Activated CD4-positive, alpha-beta T cell treated with anti-CD3 and anti-CD28 coated beads, Interleukin-2, amount 10 ng/mL, durations not matched to agents 7 days and 5 days (primary cell): ENCODE measurements at regions not wholly inside any gene's neighbourhood (a gene's known extent, or its start where the extent isn't known, plus 50 kb on each side); places are given as distances from the start of the nearest gene placed in this dataset.

Experiments used
- CTCF ChIA-PET: fragments of 350-600 bp; sonication (Branson Sonifier 250); formaldehyde crosslinking; loops from one replicate; lab custom pipeline; 2021; ENCODE audit warnings: antibody characterized with exemption; lab: Charles Lee
- POLR2A ChIA-PET: fragments of 350-600 bp; sonication (Branson Sonifier 250); formaldehyde crosslinking; loops from one replicate; lab custom pipeline; 2021; ENCODE audit warnings: antibody characterized with exemption; lab: Charles Lee
- DNase-seq: peaks from one replicate; pipeline ENCODE4 v3.0.0-alpha.2; 2020
- H3K27ac Mint-ChIP-seq: one replicate; pipeline ENCODE4 v1.8.0; 2021; ENCODE audit warnings: mild to moderate bottlenecking, moderate library complexity, mixed read lengths
- H3K27me3 Mint-ChIP-seq: one replicate; pipeline ENCODE4 v1.8.0; 2021; ENCODE audit warnings: mixed read lengths
- H3K36me3 Mint-ChIP-seq: one replicate; pipeline ENCODE4 v1.8.0; 2021; ENCODE audit warnings: low read depth, mixed read lengths
- H3K4me1 Mint-ChIP-seq: one replicate; pipeline ENCODE4 v1.8.0; 2021; ENCODE audit warnings: mixed read lengths
- H3K4me3 Mint-ChIP-seq: one replicate; pipeline ENCODE4 v1.8.0; 2021; ENCODE audit warnings: mild to moderate bottlenecking, moderate library complexity, mixed read lengths
- H3K9me3 Mint-ChIP-seq: one replicate; pipeline ENCODE4 v1.8.0; 2021; ENCODE audit warnings: mixed read lengths

DNA sequence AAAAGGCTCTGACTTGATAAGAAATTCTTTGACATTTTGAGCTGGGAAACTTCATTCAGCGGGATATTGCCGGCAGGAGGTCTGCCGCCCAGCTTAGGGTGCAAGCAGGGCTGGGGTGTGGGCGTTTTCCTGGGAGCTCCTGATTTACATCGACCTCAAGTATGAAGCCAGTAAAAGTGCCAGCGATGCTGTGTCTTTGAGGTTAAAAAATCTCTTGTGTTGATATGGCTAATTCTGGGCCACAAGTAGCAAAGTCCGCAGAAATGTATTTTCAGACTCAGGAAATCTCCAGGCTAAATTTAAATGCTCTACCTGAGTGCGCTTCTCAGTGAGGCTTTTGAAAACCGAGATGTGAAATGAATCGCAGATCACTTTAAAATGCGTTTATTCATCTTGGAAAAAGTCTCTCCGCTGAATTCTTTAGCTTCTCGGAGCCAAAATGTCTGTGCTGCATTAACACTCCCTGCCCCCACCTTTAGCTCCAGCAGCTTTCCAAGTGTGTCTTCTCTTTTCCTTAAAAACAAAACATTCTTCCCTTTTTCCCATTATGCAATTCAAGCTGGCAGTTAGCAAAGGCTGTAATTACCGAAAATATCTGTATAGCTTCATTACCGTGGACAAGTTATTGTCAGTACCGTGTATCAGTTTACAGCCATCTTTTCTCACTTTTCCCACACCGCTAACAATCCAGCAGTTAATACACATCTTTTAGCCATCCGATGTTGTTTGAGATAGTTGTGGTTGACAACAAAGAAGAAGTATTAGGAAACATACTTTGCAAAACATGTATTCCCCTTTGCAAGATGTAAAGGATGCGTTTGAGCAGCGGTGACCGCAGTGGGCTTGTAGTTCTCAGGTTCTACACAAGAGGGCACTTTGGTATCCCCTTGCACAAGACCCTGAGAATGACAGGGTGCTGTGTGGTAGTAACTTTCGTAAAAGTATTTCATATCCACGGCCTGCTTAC, 136.0 kb upstream of the STX18 start:
- Mint-ChIP-seq H3K9me3 (no peaks in the 10 kb centered on the region), H3K27me3 (no peaks in the 10 kb centered on the region), H3K27ac (no peak overlapping the region), H3K4me3 (no peak overlapping the region), H3K4me1 (no peaks in the 10 kb centered on the region), H3K36me3 (no peaks in the 10 kb centered on the region)
- POLR2A ChIA-PET: no interaction called here
- no peak for DNase-seq
- CTCF ChIA-PET: no interaction called here

DNA sequence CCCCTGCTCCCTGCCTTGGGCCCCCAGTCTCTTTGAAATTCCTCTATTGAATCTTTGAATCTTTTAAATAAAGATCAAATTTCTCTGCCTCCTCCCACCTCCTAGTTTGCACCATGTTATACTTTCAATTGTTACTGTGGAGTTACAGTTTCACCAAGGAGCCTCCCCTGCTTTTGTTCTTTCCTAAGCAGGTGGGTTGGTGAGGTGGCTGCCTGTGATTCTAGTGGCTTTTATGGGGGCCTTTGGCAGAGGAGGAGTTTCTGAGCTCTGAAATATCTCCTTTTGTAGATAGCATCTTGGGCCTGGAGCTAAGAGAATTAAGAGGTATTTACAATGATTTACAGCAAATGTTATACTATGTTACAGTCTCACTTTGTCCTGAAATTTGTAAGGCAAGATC, 133.8 kb upstream of the STX18 start:
- CTCF ChIA-PET: no interaction called here
- Mint-ChIP-seq H3K4me1 (no peaks in the 10 kb centered on the region), H3K36me3 (no peaks in the 10 kb centered on the region), H3K9me3 (no peaks in the 10 kb centered on the region), H3K4me3 (no peak overlapping the region), H3K27ac (no peak overlapping the region), H3K27me3 (no peaks in the 10 kb centered on the region)
- POLR2A ChIA-PET: no interaction called here
- no peak for DNase-seq

DNA sequence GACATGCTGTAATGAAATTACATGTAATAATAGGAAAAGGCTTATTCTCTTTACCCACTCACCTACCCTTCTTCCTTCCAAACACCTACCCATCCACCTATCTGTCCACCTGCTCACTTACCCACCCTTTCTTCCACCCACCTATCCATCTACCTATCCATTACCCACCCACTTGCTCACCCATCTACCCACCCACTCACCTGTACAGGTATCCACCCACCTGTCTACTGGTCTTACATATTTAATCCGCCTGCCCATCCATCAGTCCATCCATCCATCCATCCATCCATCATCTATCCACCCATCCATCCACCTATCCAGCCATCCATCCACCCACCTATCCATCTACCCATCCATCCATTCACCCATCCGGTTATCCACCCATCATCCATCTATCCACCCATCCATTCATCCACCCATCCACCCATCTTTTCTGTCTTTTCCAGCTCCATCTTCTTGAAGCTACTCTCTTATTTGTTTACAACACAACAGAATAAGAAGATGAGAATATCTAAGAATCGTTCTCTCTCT, 133.3 kb upstream of the STX18 start:
- no peak for DNase-seq
- ChIA-PET CTCF (no interaction called here), POLR2A (no interaction called here)
- no peak overlapping the region for H3K27ac Mint-ChIP-seq
- H3K4me3 Mint-ChIP-seq: no peak overlapping the region
- no peaks in the 10 kb centered on the region for H3K36me3 Mint-ChIP-seq
- H3K9me3 Mint-ChIP-seq: no peaks in the 10 kb centered on the region
- H3K4me1 Mint-ChIP-seq: no peaks in the 10 kb centered on the region
- no peaks in the 10 kb centered on the region for H3K27me3 Mint-ChIP-seq

DNA sequence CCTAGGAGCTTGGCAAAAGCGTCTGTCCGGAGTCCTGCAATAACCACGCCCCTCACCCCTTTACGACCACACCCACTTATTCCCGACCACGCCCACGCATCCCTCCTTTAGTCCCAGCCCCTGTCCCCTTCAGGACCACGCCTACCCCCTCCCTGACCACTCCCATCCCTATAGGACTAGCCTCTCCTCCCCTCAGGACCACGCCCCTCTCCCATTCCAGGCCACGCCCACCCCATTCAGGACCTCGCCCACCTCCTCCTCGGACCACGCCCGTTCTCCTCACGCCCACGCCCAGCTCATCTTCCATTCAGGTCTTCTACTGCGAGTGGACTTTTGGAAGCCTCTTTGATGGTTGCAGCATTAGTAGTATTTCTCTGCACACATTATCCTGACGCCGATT, 131.2 kb upstream of the STX18 start:
- peaks cover 4% of the 10 kb centered on the region for H3K4me1 Mint-ChIP-seq
- ChIA-PET CTCF (no interaction called here), POLR2A (no interaction called here)
- H3K9me3 Mint-ChIP-seq: no peaks in the 10 kb centered on the region
- no peaks in the 10 kb centered on the region for H3K27me3 Mint-ChIP-seq
- DNase-seq: no peak
- H3K36me3 Mint-ChIP-seq: no peaks in the 10 kb centered on the region
- H3K4me3 Mint-ChIP-seq: no peak overlapping the region
- H3K27ac Mint-ChIP-seq: no peak overlapping the region

DNA sequence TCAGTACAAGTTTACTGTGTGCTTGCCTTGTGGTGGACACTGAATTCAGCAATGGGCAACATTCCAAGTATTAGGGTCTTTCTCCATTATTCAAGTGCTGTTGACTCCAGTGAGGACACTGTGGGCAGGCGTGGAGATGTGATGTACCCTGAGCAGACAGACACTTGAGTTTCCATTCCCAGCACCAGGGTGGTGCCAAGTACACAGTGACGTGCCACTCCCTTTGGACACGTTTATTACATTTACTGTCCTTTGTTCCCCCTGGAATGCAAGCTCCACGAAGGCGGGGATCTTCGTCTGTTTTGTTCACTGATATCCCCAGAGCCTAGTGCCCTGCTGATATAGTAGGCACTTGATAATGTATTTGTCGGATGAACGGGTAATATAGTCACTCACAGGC, 130.6 kb upstream of the STX18 start:
- Mint-ChIP-seq H3K27me3 (no peaks in the 10 kb centered on the region), H3K27ac (no peak overlapping the region), H3K4me1 (peaks cover 4% of the 10 kb centered on the region), H3K36me3 (no peaks in the 10 kb centered on the region), H3K9me3 (no peaks in the 10 kb centered on the region), H3K4me3 (no peak overlapping the region)
- ChIA-PET CTCF (no interaction called here), POLR2A (no interaction called here)
- no peak for DNase-seq

DNA sequence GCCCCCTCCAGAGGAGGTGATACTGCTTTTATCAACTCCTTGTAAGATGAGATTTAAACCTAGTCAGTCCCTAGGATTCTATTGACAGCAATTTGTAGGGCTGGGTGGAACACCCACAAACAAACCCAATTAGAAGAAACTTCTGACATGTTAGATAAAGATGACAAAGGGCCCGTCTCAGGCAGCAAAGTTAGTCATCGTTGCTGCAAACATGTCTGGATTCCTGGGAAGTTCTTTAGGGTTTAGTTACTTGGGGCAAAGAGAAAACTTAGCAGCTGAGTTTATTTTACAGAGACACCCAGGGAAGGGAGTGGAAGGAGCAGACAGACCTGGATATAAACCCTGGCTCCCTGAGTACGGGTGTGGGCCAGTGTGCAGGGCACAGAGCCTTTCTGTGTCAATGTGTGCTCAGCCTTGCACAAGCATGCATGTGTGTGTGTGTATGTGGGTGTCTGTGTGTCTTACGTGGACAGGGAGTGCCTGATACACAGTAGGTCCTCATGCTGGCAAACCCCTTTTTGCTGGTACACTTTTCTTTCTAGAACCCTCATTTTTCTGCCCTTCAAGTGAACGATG, 130.0 kb upstream of the STX18 start:
- DNase-seq: no peak
- Mint-ChIP-seq H3K4me3 (no peak overlapping the region), H3K27me3 (no peaks in the 10 kb centered on the region), H3K27ac (no peak overlapping the region), H3K9me3 (no peaks in the 10 kb centered on the region), H3K36me3 (no peaks in the 10 kb centered on the region), H3K4me1 (peaks cover 4% of the 10 kb centered on the region)
- CTCF ChIA-PET: no interaction called here
- POLR2A ChIA-PET: no interaction called here

DNA sequence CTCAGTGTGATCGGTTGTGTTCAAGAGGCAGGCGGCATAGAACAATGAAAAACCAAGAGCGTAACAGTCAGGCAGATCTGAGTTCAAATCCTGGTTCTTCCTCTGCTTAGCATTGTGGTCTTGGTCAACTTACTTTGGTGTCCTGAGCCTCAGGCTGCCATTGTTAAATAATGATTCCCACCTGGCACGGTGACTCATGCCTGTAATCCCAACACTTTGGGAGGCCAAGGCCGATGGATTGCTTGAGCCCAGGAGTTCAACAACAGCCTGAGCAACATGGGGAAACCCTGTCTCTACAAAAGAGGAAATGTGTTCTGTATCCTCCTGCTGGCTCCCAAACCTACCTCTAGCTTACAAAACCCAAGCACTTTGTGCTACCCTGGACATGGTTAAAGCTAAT, 129.0 kb upstream of the STX18 start:
- POLR2A ChIA-PET: no interaction called here
- CTCF ChIA-PET: no interaction called here
- no peak for DNase-seq
- Mint-ChIP-seq H3K4me3 (no peak overlapping the region), H3K27me3 (no peaks in the 10 kb centered on the region), H3K4me1 (peaks cover 4% of the 10 kb centered on the region), H3K27ac (no peak overlapping the region), H3K36me3 (no peaks in the 10 kb centered on the region), H3K9me3 (no peaks in the 10 kb centered on the region)

DNA sequence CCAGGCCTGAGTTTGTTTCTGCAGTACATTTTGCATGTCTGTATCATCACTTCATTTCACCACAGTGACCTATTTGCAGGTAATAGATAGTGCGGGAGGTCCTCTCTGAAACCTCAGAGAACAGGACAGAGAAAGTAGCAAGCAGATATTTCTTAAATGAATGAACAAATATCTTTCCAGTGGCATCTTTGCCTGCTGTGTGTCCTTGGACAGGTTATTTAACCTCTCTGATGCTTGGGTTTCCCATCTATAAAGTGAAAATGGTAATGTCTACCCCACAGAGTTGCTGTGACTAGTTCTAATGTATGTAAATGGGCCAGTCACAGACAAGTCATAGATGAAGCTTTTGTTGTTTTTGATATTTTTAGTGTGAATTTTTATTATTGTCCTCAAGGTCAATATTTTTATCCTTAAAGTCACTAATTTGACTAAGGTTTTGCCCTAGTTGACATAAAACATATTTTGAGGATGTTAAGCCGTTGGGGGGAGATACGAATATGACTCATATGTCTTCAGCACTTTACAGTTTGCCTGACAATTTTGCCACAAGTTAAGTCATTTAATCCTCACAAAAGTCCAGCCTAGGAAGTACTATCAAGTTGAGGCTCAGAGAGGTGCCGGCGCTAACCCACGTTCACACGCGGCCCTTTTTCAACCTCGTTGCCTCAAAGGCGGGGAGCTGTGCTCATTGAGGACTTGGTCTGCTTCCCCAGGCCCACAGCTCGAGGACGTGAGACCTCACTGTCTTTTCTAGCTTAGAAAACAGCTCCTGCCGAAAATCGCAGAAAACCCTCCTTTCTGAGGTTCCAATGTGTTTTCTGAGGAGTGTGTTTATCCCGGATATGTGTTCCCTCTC, 126.7 kb upstream of the STX18 start:
- H3K4me1 Mint-ChIP-seq: peaks cover 4% of the 10 kb centered on the region
- no peak for DNase-seq
- no peaks in the 10 kb centered on the region for H3K36me3 Mint-ChIP-seq
- ChIA-PET POLR2A (no interaction called here), CTCF (no interaction called here)
- no peak overlapping the region for H3K27ac Mint-ChIP-seq
- no peaks in the 10 kb centered on the region for H3K27me3 Mint-ChIP-seq
- H3K9me3 Mint-ChIP-seq: no peaks in the 10 kb centered on the region
- no peak overlapping the region for H3K4me3 Mint-ChIP-seq

DNA sequence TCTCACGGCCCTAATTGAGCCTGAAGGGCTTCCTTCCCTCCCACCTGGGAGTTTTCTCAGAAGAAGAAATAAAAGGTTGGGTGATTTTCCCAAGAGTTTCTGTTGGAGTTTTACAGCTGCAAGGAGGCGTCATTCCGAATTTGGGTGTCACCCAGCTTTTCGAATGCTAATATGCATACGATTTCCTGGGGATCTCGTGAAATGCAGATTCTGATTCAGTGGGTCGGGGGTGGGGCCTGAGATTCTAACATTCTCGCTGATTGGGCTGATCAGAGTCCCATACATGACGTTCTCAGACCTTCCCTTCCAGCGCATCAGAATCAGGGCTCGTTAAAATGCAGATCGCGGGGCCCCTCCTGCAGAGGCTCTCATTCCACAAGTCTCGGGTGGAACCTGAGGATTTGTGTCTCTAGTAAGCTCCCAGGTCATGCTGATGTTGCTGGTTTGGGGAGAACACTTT, 125.8 kb upstream of the STX18 start:
- ChIA-PET CTCF (no interaction called here), POLR2A (no interaction called here)
- no peak for DNase-seq
- no peak overlapping the region for H3K4me3 Mint-ChIP-seq
- H3K27me3 Mint-ChIP-seq: no peaks in the 10 kb centered on the region
- H3K36me3 Mint-ChIP-seq: no peaks in the 10 kb centered on the region
- H3K9me3 Mint-ChIP-seq: no peaks in the 10 kb centered on the region
- no peak overlapping the region for H3K27ac Mint-ChIP-seq
- H3K4me1 Mint-ChIP-seq: peaks cover 4% of the 10 kb centered on the region

DNA sequence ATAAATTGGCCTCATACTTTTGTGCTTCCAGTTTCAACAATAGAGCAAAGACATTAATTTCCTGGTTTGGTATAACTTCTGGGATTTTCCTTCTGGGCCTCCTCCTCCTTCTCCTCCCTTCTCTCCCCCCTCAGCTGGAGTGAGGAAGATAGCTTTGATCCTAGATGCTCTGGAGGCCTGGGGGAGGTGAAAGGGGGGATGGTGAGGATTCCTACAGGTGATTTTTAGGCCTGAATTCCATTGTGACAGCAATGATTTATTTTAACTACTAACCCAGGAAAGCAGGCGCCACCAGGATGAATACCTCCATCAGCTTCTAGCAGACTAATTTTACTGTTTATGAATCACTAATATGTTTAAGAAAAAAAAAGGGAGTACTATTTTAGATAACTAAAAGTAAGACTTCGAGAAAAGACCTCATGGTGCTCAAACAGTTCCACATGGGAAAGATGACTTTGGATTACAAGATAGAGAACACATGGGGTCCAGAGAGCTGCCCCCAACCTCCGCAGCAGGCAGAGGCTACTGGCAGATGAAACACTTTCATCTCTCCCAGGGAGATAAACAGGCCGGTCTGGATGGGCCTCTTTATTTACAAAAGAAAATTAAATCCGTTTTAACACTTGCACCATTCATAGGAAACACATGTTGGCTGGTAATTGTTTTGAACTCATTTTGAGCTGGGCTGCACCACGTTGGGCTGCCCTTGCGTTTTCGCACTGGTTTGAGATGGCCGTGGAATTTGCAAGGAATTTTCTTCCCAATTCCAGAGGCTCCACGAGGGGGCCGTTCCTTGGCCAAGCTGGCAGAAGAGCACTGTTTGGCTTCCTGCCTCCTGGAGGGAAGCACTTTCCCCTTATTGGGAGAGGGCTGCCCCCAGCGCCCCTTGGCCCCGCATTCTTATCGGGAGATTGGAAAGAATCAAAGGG, 125.1 kb upstream of the STX18 start:
- Mint-ChIP-seq H3K36me3 (no peaks in the 10 kb centered on the region), H3K27ac (no peak overlapping the region), H3K4me3 (no peak overlapping the region), H3K27me3 (no peaks in the 10 kb centered on the region), H3K9me3 (no peaks in the 10 kb centered on the region), H3K4me1 (peaks cover 4% of the 10 kb centered on the region)
- ChIA-PET CTCF (no interaction called here), POLR2A (no interaction called here)
- no peak for DNase-seq

DNA sequence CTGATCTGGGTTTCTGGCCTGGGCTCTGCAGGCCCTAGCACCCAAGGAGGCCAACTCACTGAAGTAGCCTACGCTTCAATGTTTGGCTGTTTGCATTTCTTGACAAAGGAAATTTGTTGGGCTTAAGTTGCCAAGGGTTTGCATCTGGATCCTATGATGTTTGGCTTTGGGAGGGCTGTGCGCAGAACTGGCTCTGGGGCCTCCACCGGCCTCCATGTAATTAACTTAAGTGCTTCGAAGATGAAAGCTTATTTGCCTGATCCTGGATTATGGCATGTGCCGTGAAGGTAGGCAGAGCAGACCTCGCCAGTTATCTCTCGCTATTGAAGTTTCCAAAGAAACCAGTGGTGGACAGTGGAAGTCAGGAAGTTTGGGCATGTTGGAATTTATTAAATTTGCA, 124.3 kb upstream of the STX18 start:
- Mint-ChIP-seq H3K27me3 (no peaks in the 10 kb centered on the region), H3K9me3 (no peaks in the 10 kb centered on the region), H3K4me1 (peaks cover 4% of the 10 kb centered on the region), H3K36me3 (no peaks in the 10 kb centered on the region), H3K4me3 (no peak overlapping the region), H3K27ac (no peak overlapping the region)
- CTCF ChIA-PET: no interaction called here
- no peak for DNase-seq
- POLR2A ChIA-PET: interaction anchor here (0.5 kb wide), 1 partner anchor 224 kb away, joined by 4 read pairs; no protein-coding TSS in a partner anchor

DNA sequence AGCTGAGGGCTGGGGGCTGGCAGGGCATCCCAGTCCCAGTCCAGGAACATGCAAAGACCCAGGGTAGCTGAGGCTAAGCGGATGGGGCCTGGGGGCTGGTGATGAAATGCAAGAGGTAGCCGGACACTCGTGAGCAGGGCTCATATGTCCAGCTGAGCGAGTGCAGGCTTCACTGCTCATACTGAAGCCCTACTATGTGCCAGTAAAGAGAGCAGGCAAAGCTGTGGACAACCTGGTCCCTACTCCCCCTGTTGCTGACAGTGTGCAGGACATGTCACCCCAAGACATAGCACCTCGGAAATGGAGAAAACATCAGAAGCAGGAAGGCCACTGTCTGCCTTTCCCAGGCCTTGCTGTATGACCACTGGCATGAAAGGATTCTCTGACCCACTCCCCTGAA, 122.4 kb upstream of the STX18 start:
- Mint-ChIP-seq H3K9me3 (no peaks in the 10 kb centered on the region), H3K4me1 (peaks cover under 1% of the 10 kb centered on the region), H3K27me3 (no peaks in the 10 kb centered on the region), H3K27ac (no peak overlapping the region), H3K4me3 (no peak overlapping the region), H3K36me3 (no peaks in the 10 kb centered on the region)
- ChIA-PET POLR2A (no interaction called here), CTCF (no interaction called here)
- no peak for DNase-seq
